Pancreas (tissue), 10 donors: ENCODE measurements at regions not wholly inside any gene's neighbourhood (a gene's known extent, or its start where the extent isn't known, plus 50 kb on each side); places are given as distances from the start of the nearest gene placed in this dataset.

Experiments
- ATAC-seq, 4 donors: fragments of 200-7000 bp; cut with Tn5 transposase; one replicate each; pipeline versions ENCODE4 v1.8.0 to v1.9.1; 2020; ENCODE audit warnings: mild to moderate bottlenecking in 4 of 4, moderate library complexity in 4 of 4
- DNase-seq, 6 donors: peaks; one replicate each; pipeline ENCODE4 v3.0.0-alpha.2; 2020
- FAIRE-seq: peaks from 2 replicates; lab custom pipeline; 2012; peaks lifted over from hg19 to GRCh38; lab: Jason Lieb, UNC
- H3K27ac ChIP-seq, 4 donors: fragments of 200-600 bp; sonication (generic); 1 replicate in 3 of 4; 2 replicates in 1 of 4; pipeline versions ENCODE4 v1.5.0 to v1.8.0; 2020
- H3K27me3 ChIP-seq, 4 donors: fragments of 200-600 bp; one replicate each; pipeline ENCODE4 v1.8.0; 2021
- H3K36me3 ChIP-seq, 3 donors: fragments of 200-600 bp; sonication (generic) in 1 of 3; one replicate each; pipeline versions ENCODE4 v1.5.0 to v1.8.0; 2020 to 2021
- H3K4me1 ChIP-seq, 3 donors: fragments of 200-600 bp; one replicate each; pipeline ENCODE4 v1.8.0; 2021
- H3K4me3 ChIP-seq, 4 donors: fragments of 200-600 bp; sonication (generic) in 2 of 4; one replicate each; pipeline versions ENCODE4 v1.5.0 to v1.8.0; 2020 to 2021
- H3K9me3 ChIP-seq, 4 donors: fragments of 200-600 bp; one replicate each; pipeline ENCODE4 v1.8.0; 2021
- CTCF ChIP-seq, 4 donors: fragments of 200-600 bp; sonication (generic) in 3 of 4; IDR thresholded peaks; one replicate each; pipeline versions ENCODE4 v1.5.0 to v1.8.0; 2021; ENCODE audit warnings: antibody characterized with exemption in 4 of 4
- WGBS, 2 donors: extraction: QIAGEN DNeasy Blood & Tissue Kit; methylation state at CpG; one replicate each; pipeline ENCODE4 v1.1.7; 2013; 5-methylcytosine and 5-hydroxymethylcytosine counted together
- intact Hi-C, 3 donors: fragments of 100-400 bp; cut with DNase I; formaldehyde crosslinking; loops; one replicate each; pipeline versions ENCODE4 v1.11.1 to v1.14.2; 2022
- donor health status: healthy with polysubstance abuse.
- donor health status: DM: no; HTN: no; CAD: no; lungs with moderate emphysema.
- donor health status: DM: no; HTN: no; CAD: no.
- donor health status: control.
- donor health status: control.
- donor health status: Bipolar disorder and iron deficiency.
- donor health status: DM: yes; HTN: yes; CAD: no.
- donor health status: DM: no; HTN: no; CAD: no.
- donor health status: DM: no; HTN: no; CAD: no.
- donor health status: DM: yes; HTN: yes; CAD: no.

GRCh38 chr16:51510416-51510815 lies 359.3 kb upstream of the SALL1 start:
- intact Hi-C loops, result no loop called here
- no peak for DNase-seq
- H3K36me3 ChIP-seq, result no peaks in the 10 kb centered on the region
- no peak for ATAC-seq
- no peak overlapping the region for H3K27ac ChIP-seq
- no peak overlapping the region for H3K4me3 ChIP-seq
- WGBS, 2 donors, result 61 to 73% methylated on average over 2 of the region's 2 CpGs
- H3K4me1 ChIP-seq, result no peaks in the 10 kb centered on the region
- TF ChIP-seq CTCF (IDR thresholded peaks at IDR 0.05), result no peak
- no peaks in the 10 kb centered on the region for H3K27me3 ChIP-seq
- FAIRE-seq, result no peak
- no peaks in the 10 kb centered on the region for H3K9me3 ChIP-seq

GRCh38 chr16:51509336-51509735 lies 358.3 kb upstream of the SALL1 start:
- no peak for TF ChIP-seq CTCF (IDR thresholded peaks at IDR 0.05)
- FAIRE-seq (no peak), ATAC-seq (no peak), DNase-seq (no peak)
- Histone ChIP-seq H3K4me3 (no peak overlapping the region), H3K4me1 (no peaks in the 10 kb centered on the region), H3K9me3 (no peaks in the 10 kb centered on the region), H3K36me3 (no peaks in the 10 kb centered on the region), H3K27me3 (no peaks in the 10 kb centered on the region), H3K27ac (no peak overlapping the region)
- intact Hi-C loops, result no loop called here
- 71 to 80% methylated on average over 1 of the region's 1 CpG for WGBS, 2 donors

GRCh38 chr16:51508490-51509212 lies 357.6 kb upstream of the SALL1 start:
- Histone ChIP-seq H3K4me3 (no peak overlapping the region), H3K27me3 (no peaks in the 10 kb centered on the region), H3K9me3 (no peaks in the 10 kb centered on the region), H3K27ac (no peak overlapping the region), H3K36me3 (no peaks in the 10 kb centered on the region), H3K4me1 (no peaks in the 10 kb centered on the region)
- intact Hi-C loops, result no loop called here
- no peak for ATAC-seq
- TF ChIP-seq CTCF (IDR thresholded peaks at IDR 0.05), result no peak
- no peak for DNase-seq
- no peak for FAIRE-seq
- 52 to 67% methylated on average over 4 of the region's 4 CpGs for WGBS, 2 donors

- Histone ChIP-seq H3K36me3 (no peaks in the 10 kb centered on the region), H3K4me3 (no peak overlapping the region), H3K27ac (no peak overlapping the region), H3K4me1 (no peaks in the 10 kb centered on the region), H3K27me3 (no peaks in the 10 kb centered on the region), H3K9me3 (no peaks in the 10 kb centered on the region)
- WGBS, 2 donors, result 61 to 67% methylated on average over 4 of the region's 4 CpGs
- DNase-seq, result no peak
- intact Hi-C loops, result no loop called here
- FAIRE-seq, result no peak
- no peak for ATAC-seq
- TF ChIP-seq CTCF (IDR thresholded peaks at IDR 0.05), result no peak
Measured at GRCh38 chr16:51507286-51507685, 356.2 kb upstream of the SALL1 start.

GRCh38 chr16:51500306-51500705 lies 349.2 kb upstream of the SALL1 start:
- intact Hi-C loops, result no loop called here
- TF ChIP-seq CTCF (IDR thresholded peaks at IDR 0.05), result no peak
- ATAC-seq (no peak), FAIRE-seq (no peak), DNase-seq (no peak)
- 39 to 41% methylated on average over 1 of the region's 1 CpG for WGBS, 2 donors
- H3K27ac ChIP-seq, result no peak overlapping the region
- no peaks in the 10 kb centered on the region for H3K27me3 ChIP-seq
- no peaks in the 10 kb centered on the region for H3K4me1 ChIP-seq
- no peak overlapping the region for H3K4me3 ChIP-seq
- no peaks in the 10 kb centered on the region for H3K9me3 ChIP-seq
- no peaks in the 10 kb centered on the region for H3K36me3 ChIP-seq
